Neural progenitor cell (in vitro differentiated cells): ENCODE measurements at regions not wholly inside any gene's neighbourhood (a gene's known extent, or its start where the extent isn't known, plus 50 kb on each side); places are given as distances from the start of the nearest gene placed in this dataset.

Source experiments
- DNase-seq: peaks from one replicate; pipeline ENCODE4 v3.0.0-alpha.2; 2016; ENCODE audit warnings: low spot score
- H2AFZ ChIP-seq: fragments of 200-600 bp; sonication (generic); replicated peaks from 2 replicates; pipeline ENCODE4 v1.6.1; 2016; ENCODE audit warnings: antibody characterized with exemption
- H3F3A ChIP-seq: fragments of 200-600 bp; sonication (generic); 2 replicates; pipeline ENCODE4 v1.6.1; 2016; ENCODE audit warnings: antibody characterized with exemption, low read depth
- H3K27ac ChIP-seq: fragments of 200-600 bp; sonication (generic); 2 replicates; pipeline ENCODE4 v1.5.1; 2016; ENCODE audit warnings: mild to moderate bottlenecking
- H3K27me3 ChIP-seq: fragments of 200-600 bp; sonication (generic); 2 replicates; pipeline ENCODE4 v1.6.1; 2016; ENCODE audit warnings: mild to moderate bottlenecking, moderate library complexity
- H3K36me3 ChIP-seq: fragments of 200-600 bp; sonication (generic); 2 replicates; pipeline ENCODE4 v1.5.1; 2016
- H3K4me1 ChIP-seq: fragments of 200-600 bp; sonication (generic); 2 replicates; pipeline ENCODE4 v1.6.1; 2016; ENCODE audit warnings: mixed run types
- H3K4me2 ChIP-seq: fragments of 200-600 bp; sonication (generic); 2 replicates; pipeline ENCODE4 v1.6.1; 2016
- H3K4me3 ChIP-seq: fragments of 200-600 bp; sonication (generic); 2 replicates; pipeline ENCODE4 v1.5.1; 2016
- H3K79me2 ChIP-seq: fragments of 200-600 bp; sonication (generic); 2 replicates; pipeline ENCODE4 v1.6.1; 2016; ENCODE audit warnings: low read depth
- H3K9ac ChIP-seq: fragments of 200-600 bp; sonication (generic); 2 replicates; pipeline ENCODE4 v1.6.1; 2016
- H3K9me3 ChIP-seq: fragments of 200-600 bp; sonication (generic); 2 replicates; pipeline ENCODE4 v1.5.1; 2016; ENCODE audit warnings: low read depth
- H4K20me1 ChIP-seq: fragments of 200-600 bp; sonication (generic); 2 replicates; pipeline ENCODE4 v1.6.1; 2016; ENCODE audit warnings: low read depth
- H3K27ac Mint-ChIP-seq: 3 replicates; pipeline ENCODE4 v1.8.0; 2021; ENCODE audit warnings: mixed read lengths
- H3K27me3 Mint-ChIP-seq: 2 replicates; pipeline ENCODE4 v1.8.0; 2022; ENCODE audit warnings: low read depth, mild to moderate bottlenecking, inconsistent platforms, moderate library complexity, mixed read lengths; ENCODE audit not compliant: insufficient read depth
- H3K36me3 Mint-ChIP-seq: 3 replicates; pipeline ENCODE4 v1.8.0; 2021; ENCODE audit warnings: mixed read lengths
- H3K4me1 Mint-ChIP-seq: 3 replicates; pipeline ENCODE4 v1.8.0; 2021; ENCODE audit warnings: mixed read lengths
- H3K4me3 Mint-ChIP-seq: 3 replicates; pipeline ENCODE4 v1.8.0; 2021; ENCODE audit warnings: mild to moderate bottlenecking, moderate library complexity, mixed read lengths
- H3K9me3 Mint-ChIP-seq: 3 replicates; pipeline ENCODE4 v1.8.0; 2020; ENCODE audit warnings: mixed read lengths
- EZH2 ChIP-seq: fragments of 200-600 bp; sonication (generic); IDR thresholded peaks from 2 replicates; pipeline ENCODE4 v1.6.1; 2017; ENCODE audit warnings: antibody characterized with exemption, mild to moderate bottlenecking, moderate library complexity
- EZH2phosphoT487 ChIP-seq: fragments of 200-600 bp; sonication (generic); IDR thresholded peaks from 2 replicates; pipeline ENCODE4 v1.6.1; 2017; ENCODE audit warnings: antibody characterized with exemption
- TF ChIP-seq, protein P1 (sequence below): fragments of 200-600 bp; sonication (generic); IDR thresholded peaks from 2 replicates; pipeline ENCODE4 v1.5.1; 2017; ENCODE audit warnings: antibody characterized with exemption, mild to moderate bottlenecking

DNA sequence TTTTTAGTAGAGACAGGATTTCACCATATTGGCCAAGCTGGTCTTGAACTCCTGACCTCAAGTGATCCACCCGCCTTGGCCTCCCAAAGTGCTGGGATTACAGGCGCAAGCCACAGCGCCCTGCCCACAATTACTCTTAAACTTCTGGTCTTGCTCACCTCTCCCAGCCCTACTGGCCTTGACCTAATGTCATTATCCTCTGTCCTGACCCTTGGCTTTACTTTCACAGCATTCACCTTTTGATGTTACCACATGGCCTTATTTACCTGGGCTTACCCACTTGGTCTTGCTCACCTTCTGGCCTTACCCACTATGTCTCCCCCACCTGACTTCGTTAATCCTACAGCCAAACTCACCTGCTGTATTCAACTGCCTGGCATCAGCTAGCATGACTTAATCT, 105.9 kb downstream of the IL12A start:
- Histone ChIP-seq H3K9ac (no peak overlapping the region), H2AFZ (no peak overlapping the region), H3K27ac (no peak overlapping the region), H3K27me3 (no peaks in the 10 kb centered on the region), H3K4me3 (no peak overlapping the region), H4K20me1 (no peaks in the 10 kb centered on the region), H3K79me2 (no peaks in the 10 kb centered on the region), H3K36me3 (no peaks in the 10 kb centered on the region), H3K4me1 (no peaks in the 10 kb centered on the region), H3K4me2 (no peak overlapping the region), H3F3A (no peaks in the 10 kb centered on the region), H3K9me3 (no peaks in the 10 kb centered on the region)
- Mint-ChIP-seq H3K27me3 (no peaks in the 10 kb centered on the region), H3K9me3 (no peaks in the 10 kb centered on the region), H3K27ac (no peak overlapping the region), H3K36me3 (no peaks in the 10 kb centered on the region), H3K4me3 (no peak overlapping the region), H3K4me1 (no peaks in the 10 kb centered on the region)
- no peak for DNase-seq
- TF ChIP-seq EZH2 (no peak), EZH2phosphoT487 (no peak)
- TF ChIP-seq, protein P1, sequence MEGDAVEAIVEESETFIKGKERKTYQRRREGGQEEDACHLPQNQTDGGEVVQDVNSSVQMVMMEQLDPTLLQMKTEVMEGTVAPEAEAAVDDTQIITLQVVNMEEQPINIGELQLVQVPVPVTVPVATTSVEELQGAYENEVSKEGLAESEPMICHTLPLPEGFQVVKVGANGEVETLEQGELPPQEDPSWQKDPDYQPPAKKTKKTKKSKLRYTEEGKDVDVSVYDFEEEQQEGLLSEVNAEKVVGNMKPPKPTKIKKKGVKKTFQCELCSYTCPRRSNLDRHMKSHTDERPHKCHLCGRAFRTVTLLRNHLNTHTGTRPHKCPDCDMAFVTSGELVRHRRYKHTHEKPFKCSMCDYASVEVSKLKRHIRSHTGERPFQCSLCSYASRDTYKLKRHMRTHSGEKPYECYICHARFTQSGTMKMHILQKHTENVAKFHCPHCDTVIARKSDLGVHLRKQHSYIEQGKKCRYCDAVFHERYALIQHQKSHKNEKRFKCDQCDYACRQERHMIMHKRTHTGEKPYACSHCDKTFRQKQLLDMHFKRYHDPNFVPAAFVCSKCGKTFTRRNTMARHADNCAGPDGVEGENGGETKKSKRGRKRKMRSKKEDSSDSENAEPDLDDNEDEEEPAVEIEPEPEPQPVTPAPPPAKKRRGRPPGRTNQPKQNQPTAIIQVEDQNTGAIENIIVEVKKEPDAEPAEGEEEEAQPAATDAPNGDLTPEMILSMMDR, result no peak

DNA sequence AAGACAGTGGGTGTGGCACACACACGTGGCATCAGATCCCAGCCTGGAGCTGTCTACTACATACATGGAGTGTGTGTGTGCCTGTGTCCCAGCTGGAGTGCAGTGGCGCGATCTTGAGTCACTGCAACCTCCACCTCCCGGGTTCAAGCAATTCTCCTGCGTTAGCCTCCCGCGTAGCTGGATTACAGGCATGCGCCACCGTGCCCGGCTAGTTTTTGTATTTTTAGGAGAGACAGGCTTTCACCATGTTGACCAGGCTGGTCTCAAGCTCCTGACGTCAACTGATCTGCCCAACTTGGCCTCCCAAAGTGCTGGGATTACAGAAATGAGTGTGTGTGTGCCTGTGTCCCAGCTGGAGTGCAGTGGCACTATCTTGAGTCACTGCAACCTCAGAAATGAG, 108.8 kb downstream of the IL12A start:
- Histone ChIP-seq H3K79me2 (no peaks in the 10 kb centered on the region), H3K36me3 (no peaks in the 10 kb centered on the region), H3K4me1 (no peaks in the 10 kb centered on the region), H3K4me2 (no peak overlapping the region), H3K27ac (no peak overlapping the region), H3F3A (no peaks in the 10 kb centered on the region), H3K4me3 (no peak overlapping the region), H2AFZ (no peak overlapping the region), H3K9me3 (no peaks in the 10 kb centered on the region), H4K20me1 (no peaks in the 10 kb centered on the region), H3K9ac (no peak overlapping the region), H3K27me3 (no peaks in the 10 kb centered on the region)
- no peak for TF ChIP-seq EZH2
- no peak for TF ChIP-seq EZH2phosphoT487
- TF ChIP-seq, protein P1, result no peak
- DNase-seq, result no peak
- no peaks in the 10 kb centered on the region for H3K9me3 Mint-ChIP-seq
- no peak overlapping the region for H3K4me3 Mint-ChIP-seq
- no peaks in the 10 kb centered on the region for H3K36me3 Mint-ChIP-seq
- peaks cover 3% of the 10 kb centered on the region for H3K27me3 Mint-ChIP-seq
- no peaks in the 10 kb centered on the region for H3K4me1 Mint-ChIP-seq
- no peak overlapping the region for H3K27ac Mint-ChIP-seq

DNA sequence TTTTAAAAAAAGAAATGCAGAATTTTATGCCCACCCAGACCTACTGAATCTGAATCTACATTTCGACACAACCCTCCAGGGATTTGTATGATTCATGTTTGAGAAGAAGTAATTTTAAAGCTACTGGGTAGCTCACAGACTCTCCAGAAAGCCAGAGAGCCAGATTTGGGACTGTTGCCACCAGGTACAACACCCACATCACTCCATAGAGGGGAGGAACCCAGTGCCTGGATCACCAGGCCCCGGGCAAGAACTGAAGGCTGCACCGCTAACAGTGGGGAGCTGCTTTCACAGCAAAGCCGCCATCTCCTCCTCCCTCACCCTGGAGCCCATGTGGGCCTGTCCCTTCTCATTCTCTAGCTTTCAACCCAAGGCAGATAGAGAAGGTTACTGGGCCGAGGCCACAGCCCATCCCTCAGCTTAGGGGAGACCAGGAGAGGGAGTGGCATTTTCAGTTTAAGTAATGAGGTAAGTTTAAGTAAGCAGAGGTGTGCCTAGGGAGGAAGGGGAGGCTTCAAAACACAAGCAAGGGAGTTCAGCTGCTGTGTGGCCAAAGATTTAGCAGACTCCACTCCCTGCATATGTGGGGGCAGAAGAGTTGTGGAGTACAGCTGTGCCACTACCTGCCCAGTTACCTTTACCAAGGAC, 109.8 kb downstream of the IL12A start:
- no peaks in the 10 kb centered on the region for H3K36me3 ChIP-seq
- H3K4me1 Mint-ChIP-seq, result no peaks in the 10 kb centered on the region
- no peaks in the 10 kb centered on the region for H3K4me1 ChIP-seq

More for the DNA sequence above, 109.8 kb downstream of the IL12A start:
- no peak overlapping the region for H3K4me3 Mint-ChIP-seq
- Histone ChIP-seq H3K27ac (no peak overlapping the region), H3K9ac (no peak overlapping the region), H3F3A (no peaks in the 10 kb centered on the region), H3K4me3 (no peak overlapping the region), H3K79me2 (no peaks in the 10 kb centered on the region), H3K9me3 (no peaks in the 10 kb centered on the region), H2AFZ (no peak overlapping the region), H3K27me3 (no peaks in the 10 kb centered on the region), H4K20me1 (no peaks in the 10 kb centered on the region), H3K4me2 (no peak overlapping the region)
- no peak for DNase-seq
- no peaks in the 10 kb centered on the region for H3K9me3 Mint-ChIP-seq
- TF ChIP-seq EZH2phosphoT487, result no peak
- TF ChIP-seq EZH2, result no peak
- TF ChIP-seq, protein P1, result no peak
- H3K36me3 Mint-ChIP-seq, result no peaks in the 10 kb centered on the region
- peaks cover 3% of the 10 kb centered on the region for H3K27me3 Mint-ChIP-seq
- no peak overlapping the region for H3K27ac Mint-ChIP-seq
